ENCODE measurements at regions not wholly inside any gene's neighbourhood (a gene's known extent, or its start where the extent isn't known, plus 50 kb on each side); places are given as distances from the start of the nearest gene placed in this dataset.

DNA sequence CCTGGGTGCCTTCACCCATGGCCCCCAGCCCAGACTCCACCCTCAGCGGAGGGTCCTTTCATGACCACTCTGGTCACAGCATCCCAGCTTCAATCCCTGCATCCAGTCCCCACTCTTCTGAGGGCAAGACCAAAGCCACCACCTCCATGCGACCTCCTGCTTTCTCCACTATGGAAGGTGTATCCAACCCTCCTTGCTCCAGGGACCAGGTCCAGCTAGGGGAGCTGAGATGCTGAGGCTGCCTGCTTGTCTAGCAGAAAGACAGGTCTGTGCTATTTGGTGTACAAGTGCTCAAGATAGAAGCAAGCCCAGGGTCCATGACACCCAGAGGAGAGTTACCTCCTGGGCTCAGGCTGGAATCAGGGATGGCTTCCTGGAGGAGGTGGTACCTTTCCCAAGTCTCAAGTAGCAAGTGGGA is 73.8 kb upstream of the RAB6C start:
- DNase-seq, result no peak

DNA sequence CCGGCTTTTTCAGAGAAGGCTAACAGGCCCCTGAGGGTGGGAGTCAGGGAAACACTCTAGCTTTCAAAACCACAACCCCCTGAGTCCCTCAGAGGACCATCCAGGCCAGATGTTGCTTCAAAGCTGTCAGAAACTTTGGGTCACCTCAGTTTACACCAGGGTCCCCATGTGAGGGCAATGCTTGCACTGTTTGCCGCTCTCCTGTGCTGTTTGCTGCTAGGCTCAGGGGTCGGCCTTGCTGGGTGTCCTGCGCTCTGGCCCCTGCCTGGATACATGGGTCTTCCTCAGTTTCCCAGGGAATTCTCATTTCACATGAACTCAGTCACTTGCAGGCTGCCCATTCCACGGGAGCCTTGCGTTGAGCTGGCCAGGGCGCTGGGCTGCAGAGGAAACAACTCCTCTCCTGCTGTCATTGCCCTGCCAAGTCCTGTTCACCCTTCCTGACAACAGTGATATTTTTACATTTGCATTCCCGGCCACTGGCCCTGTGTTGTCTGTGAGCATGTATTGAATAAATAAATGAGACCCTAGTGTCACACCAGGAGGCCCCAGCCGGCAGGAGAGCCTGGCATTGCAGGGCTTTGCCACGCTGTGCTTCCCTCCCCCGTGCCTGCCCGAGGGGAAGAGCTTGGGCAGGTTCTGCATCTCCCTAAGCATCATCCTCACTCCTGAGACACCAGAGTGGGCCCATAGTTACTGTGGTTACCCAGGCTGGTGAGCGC is 73.2 kb upstream of the RAB6C start:
- no peak for DNase-seq

DNA sequence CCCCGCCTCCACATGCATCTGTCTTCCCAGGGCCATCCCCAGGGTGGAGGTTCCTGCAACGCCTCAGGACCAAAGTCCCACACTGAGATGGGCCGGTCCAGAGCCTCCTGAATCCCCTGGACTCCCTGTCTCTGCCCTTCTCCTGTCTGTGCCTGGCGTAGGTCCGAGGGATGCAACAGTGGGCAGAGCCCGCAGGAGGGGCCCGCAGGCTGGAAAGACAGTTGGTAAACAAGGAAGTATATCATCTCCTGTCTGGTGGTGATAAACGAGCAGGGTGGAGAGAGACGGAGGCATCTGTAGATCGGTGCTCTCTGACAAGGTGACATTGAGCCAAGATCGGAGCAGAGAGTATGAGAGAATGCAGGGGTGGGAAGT is 72.6 kb upstream of the RAB6C start:
- DNase-seq, result no peak

DNA sequence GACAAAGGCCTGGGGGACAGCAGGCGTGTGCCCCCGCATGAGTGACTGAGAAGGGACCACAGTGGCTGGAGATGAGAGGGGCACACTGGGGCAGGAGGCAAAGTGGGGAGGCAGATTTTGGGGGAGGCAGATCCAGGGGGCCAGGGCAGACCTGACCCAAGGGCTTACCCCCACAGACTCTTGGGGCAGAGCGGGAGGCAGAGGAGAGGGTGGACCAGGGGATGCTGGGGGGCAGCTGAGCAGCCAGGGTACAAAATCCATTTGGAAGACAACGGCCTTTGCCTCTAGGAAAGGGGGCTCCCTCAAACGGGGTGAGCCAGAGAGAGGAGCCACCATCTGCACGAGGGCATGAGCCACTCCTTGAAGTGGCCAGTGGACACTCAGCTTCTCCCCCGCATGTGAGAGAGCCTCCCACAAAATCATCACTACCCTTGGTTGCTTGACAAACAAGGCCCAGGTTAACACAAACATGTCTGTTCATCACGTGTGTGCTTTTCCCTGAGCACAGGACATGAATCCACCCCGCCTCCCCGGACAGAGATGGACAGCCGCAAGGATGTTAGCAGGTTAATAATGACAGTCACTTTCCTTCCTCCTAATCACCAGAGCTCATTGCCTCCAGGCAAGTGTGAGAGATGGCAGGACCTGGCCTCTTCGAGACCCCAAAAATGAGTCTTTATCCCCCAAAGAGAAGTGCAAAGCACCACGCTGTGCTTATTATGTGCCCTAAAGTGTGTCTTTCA is 72.0 kb upstream of the RAB6C start:
- DNase-seq, result no peak

DNA sequence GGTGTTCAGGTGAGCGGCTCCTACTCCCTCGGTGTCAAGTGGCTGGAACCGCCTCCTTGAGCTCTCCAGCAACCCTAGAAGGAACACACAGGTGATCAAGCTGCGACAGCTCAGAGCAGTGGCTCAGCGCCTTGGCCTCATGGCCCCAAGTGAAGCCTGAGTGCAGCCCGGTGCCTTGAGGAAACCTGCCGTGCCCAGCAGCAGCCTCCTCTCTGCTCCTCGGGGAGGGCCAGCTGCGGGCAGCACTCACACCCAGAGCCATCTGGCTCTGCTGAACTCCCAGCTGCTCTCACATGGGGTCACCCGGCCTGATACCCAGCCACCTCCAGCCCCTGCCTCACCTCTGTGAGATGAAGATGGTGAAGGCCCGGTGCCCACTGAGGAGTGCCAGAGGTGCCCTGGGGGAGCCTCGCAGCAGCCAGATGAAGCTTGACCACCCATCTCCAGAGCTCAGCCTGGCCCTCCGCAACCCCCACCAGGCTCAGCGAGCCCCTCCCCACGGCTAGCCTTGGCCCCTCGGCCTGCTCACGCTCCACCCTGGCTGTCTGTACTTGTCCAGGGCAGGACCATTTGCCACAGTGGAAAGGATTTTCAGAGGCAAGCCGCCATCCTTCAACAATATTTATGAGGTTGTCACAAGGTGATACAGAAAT is 70.6 kb upstream of the RAB6C start:
- no peak for DNase-seq

DNA sequence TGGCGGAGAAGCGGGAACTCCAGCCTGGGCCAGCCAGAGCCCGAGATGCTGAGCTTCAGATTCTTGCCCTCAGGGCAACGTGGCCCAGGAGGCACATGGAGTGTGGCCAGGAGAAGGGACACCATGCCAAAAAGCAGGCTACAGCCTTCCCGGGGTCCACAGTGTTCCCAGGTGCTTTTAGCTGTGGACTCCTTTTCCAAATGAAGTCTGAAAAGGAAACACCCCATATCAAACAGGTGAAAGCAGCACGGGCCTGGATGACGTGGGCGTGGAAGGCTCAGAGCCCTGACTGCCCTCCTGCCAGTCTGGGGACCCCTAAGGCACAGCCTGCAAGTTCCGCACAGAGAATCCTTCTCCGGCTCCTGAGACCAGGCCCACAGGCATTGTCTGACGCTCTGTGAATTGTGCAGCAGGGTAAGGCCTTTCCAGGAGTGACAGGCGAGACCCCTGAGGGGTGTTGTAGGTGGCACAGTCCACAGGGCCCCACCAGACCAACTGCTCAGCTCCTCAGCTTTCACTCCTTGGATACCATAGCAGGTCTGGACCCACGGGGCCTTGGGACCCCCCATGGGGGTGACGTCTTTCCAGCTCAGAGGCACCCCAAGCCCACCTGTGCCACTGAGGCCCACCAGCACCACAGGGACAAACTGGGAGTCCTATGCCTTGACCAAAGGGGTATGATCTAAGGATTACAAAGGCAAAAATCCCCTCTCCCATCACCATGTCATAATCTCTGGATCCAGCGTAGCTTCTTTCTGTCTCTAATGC is 69.6 kb upstream of the RAB6C start:
- no peak for DNase-seq

DNA sequence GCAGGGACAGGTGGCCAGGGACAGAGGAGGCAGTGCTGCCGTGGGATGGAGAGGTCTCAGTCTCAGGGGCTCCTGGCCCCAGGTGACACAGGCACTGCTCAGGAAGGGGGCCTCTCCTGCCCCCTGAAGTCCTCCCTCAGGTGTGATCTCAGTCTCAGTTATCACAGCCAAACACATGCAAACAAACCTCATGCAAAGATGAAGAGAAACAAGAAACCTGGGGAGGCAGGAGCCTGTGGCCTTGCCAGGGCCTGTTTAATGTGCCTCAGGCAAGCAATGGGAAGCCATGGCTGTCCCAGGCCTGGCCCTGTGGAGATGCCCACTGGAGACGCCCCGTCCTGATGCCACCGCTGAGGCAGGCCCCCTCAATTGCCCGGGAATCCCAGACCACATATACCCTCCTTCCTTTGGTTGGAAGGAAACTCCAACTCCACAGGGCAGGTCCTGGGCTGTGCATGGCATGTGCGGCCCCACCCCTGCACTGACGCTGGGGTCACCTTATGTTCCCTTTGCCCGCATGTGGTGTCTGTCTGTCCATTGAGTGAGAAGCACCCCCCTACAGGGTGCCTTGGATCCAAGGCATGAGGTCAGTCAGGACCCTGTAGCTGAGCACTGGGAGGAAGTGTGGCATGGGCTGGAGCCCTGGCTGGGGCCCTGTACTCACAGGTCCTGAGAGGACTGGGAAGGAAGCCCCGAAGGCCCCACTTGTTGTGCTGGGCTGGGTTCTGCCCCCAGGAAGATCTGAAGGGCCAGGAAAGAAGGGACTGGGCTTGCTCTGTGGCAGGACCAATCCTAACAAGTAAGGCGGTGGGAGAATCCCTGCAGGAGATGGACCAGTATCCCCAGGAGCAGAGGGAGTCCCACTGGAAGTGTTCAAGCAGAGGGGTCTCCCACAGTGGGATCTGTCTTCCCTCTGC is 68.8 kb upstream of the RAB6C start:
- DNase-seq, result no peak

DNA sequence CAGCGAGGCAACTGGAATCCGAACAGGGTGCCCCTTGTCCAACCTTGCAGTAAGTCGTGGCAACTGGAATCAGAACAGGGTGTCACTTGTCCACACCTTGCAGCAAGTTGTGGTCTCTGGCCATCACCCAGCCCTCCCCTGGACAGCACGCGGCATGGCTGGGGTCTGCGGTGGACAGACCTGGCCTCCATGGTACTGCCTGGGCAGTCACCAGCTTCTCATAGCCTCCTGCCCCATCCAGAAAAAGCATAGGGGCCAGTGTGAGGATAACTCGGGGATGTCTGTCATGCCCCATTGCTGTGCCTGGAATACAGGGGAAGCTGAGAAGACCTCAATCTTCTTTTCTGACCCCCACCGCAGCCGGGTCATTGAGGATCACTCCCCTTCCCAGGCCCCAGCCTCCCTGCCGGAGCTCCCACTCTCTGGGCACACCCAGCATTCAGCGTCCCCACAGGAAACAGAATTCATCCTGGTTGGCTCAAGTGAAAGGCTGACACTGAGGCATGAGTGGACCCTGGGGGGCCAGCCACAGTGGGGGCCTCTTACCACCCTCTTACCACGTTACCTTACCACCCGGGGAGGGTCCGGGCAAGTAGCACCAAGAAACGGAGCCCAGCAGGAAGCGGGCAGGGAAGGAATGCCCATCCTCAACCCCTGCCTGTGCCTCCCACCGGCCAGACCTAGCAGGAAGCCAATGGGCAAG is 68.0 kb upstream of the RAB6C start:
- no peak for DNase-seq

DNA sequence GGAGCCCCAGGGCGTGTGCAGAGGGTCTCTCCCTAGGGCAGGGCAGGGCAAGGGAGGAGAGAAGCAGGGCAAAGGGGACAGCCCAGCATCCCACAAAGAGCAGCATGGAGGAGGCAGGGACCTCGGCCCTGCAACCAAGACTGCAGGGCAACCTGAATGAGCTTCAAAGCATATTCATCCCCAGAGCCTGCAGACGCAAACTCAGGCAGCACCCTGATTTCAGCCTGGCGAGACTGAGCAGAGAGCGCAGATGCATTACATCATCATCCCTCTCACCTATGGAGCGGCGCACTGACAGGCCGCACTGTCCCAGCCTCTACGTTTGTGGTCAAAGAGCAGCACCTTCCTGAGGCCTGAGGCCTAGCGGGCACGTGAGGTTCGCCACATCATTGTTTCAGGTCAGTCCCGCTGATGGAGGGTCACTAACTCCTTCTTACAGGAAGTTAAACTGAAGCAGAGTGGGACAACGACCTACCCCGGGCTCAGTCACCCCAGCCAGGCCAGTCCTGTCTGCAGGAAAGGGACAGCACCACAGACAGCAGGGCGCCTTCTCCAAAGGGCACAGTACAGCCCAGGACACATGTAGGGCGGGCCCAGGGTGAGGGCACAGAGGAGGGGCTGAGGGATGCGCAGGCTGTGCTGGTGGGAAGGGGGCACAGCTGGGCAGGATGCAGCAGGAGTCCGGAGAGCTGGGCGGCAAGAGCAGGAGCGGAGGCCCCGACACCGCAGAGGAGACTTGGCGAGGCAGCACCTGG is 67.2 kb upstream of the RAB6C start:
- no peak for DNase-seq

DNA sequence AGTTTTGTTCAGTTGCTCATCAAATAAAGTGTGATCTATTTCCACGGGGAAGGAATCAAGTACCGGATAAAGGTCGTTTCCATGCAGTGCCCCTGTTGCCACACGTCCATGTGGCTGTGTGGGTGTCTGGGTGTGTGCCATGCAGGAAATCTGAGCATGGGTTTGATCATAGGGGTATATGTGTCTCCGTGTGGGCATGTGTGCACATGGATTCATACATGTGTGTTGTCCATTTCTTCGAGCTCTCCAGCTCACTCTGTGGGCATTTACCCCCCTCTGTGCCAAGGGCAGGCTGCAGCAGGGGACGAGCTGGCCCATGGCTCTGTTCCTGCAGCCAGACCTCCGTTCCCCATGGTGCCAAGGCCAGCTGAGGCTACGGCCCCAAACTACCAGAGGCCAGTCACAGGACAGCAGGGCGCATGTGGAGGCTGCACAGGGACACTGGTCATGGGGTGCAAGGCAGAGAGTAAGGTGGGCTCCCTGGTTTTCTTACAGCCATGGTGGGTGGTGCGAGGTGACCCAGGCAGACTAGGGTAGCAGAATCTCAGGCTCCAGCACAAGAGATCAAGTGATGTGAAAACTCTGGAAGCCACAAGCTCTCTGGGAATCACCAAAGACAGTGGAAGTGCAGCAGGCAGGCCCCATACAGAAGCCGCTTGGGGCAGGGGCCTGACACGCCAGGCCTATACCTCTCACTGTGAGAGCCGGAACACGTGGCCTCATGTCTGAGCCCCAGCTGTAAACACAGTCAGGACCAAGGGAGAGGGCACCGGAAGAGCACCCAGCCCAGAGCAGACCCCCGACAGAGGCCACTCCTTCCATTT is 66.4 kb upstream of the RAB6C start:
- DNase-seq, result no peak

DNA sequence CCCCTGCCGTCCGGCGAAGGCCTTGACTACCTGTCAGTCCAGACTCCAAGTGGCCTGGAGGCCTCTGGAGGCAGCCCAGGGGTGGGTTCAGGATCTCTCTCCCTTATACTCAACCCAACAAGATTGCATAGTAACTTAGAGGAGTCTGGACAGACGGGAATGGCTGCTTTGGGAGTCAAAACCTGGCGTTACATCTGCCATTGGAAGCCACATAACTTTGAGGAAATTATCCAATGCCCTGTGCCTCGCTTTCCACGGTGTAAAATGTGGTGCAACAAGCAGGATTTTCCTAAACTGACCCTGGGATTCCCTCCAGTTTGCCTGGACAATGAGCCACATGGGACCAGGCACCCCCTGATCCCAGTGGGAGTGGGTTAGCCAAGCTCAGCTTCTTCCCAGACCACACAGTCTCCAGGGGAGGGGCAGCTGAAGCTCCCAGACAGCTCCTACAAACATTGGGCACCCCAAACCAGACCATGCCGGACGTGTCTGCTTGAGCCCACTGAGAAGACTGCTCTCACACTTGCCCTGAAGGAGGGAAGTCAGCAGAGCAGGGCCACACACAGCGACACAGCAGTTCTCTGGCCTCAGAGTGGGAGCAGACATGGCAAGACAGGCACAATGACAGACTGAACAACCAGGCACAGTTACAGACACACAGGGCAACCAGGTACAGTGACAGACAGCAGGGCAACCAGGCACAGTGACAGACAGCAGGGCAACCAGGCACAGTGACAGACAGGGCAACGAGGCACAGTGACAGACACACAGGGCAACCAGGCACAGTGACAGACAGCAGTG is 65.6 kb upstream of the RAB6C start:
- no peak for DNase-seq

DNA sequence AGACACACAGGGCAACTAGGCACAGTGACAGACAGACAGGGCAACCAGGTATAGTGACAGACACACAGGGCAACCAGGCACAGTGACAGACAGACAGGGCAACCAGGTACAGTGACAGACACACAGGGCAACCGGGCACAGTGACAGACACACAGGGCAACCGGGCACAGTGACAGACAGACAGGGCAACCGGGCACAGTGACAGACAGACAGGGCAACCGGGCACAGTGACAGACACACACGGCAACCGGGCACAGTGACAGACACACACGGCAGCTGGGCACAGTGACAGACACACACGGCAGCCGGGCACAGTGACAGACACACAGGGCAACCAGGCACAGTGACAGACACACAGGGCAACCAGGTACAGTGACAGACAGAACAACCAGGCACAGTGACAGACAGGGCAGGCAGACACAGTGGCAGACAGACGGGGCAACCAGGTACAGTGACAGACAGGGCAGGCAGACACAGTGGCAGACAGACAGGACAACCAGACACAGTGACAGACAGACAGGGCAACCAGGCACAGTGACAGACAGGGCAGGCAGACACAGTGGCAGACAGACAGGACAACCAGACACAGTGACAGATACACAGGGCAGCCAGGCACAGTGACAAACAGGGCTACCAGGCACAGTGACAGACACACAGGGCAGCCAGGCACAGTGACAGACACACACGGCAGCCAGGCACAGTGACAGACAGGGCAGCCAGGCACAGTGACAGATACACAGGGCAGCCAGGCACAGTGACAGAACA is 64.7 kb upstream of the RAB6C start:
- DNase-seq, result no peak

DNA sequence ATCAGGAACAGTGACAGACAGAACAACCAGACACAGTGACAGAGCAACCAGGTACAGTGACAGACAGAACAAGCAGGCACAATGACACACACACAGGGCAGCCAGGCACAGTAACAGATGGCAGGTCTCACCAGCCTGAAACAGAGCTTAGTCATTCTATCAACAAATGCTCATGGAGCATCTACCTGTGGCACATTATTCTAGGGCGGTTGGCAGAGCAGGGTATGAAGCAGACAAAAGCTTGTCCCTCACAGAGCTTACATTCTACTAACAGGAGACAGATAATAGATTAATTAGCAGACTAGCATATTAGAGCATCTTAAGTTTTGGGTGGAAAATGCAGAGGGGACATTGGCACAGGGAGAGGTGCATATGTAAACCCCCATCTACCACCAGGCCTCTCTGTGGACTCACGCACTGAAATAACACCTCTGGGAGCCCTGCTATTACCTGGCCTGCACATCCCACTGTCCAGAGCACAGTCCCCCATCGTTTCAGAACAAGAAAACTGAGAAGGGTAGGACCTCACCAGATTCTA is 64.1 kb upstream of the RAB6C start:
- no peak for DNase-seq

DNA sequence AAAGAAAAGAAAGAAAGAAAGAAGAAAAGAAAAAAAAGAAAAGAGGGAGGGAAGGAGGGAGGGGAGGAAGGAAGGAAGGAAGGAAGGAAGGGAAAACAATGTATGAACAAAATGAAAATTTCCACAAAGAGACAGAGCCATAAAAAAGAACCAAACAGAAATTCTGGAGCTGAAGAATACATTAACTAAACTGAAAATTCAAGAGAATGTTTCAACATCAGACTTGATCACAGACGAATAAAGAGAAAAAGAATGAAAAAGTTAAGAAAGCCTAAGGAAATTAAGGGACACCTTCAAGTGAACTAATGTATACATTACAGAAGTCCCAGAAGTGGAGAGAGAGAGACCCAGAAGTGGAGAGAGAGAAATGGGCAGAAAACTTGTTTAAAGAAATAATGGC is 60.9 kb upstream of the RAB6C start:
- DNase-seq, result no peak

DNA sequence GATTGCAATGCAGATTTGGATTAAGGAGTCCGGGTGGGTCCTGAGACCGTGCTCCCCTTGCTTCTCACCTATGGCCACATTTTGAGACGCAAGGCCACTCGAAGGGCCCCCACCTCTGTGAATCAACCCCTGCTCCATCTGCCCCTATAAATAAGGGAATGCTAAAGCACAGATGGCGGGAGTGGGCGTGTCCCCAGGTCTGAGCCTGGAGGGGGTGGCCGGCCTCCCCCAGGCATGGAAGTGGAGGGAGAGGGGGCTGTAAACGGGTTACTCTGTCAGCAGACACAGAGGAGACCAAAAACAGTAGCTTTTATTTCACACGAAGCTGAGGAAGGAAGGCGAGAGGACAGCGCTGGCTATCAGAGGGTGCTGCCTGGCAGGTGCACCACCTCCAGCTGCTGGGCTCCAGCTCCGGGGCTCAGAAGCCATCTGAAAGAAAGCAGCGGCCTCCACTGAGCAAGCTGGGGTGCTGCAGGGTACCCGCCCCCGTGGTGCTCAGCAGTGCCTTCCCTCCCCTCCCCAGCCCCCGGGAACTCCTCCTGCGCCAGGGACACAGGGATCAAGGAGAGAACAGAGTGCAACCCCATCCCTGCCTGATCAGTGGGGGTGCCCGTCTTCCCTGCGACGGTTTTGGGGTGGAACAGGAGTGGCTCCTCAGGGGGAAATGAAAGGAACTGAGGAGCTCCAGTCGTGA is 56.7 kb upstream of the RAB6C start:
- no peak for DNase-seq

DNA sequence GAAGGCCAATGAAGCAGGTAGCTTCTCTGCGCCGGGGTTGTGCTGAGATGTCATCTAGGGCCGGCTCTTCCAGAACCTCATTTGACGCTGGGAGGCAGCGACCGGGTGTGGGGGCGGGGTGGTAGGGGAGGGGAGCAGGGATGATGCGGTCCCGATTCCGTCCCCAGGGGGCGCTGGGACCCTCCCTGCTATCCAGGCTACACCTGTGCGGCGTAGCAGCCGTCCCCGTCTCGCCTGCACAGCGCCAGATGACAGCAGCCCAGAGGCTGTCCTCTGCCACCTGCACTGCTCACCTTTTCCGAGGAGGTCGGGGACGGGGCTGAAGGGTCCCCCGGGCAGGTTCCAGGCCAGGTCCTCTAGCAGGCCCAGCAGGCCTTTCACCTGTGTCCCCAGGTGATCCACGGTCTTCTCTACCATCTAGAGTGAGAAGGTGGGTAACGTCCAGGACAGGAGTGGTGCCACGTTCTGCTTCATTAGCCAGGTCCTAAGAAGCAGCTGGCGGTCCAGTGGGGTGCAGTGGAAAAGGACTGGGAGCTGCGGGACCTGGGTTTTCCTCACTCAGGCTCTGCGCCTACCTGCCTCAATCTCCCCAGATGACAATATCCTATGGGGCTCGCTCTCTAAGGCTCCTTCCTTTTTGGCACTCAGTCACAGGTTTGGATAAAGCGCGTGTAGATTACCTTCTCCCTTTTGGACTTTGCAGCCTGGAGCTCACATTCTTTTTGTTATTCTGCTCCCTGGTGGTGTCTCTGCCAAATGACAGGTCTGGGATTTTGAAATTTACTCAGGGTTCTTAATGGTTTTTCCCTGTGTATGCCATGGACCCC is 56.0 kb upstream of the RAB6C start:
- peak in 1 of 2 donors; percentile 2 for DNase-seq

Measured in CD4-positive, alpha-beta T cell treated with Interleukin-4 for 1 hour (primary cell).